ENCODE measurements at regions not wholly inside any gene's neighbourhood (a gene's known extent, or its start where the extent isn't known, plus 50 kb on each side); places are given as distances from the start of the nearest gene placed in this dataset.

GRCh38 chr17:63382136-63382535, 64.0 kb downstream of the CYB561 start:
- TF ChIP-seq JUN (IDR thresholded peaks at IDR 0.05; ENCODE audit: borderline replicate concordance, low read depth, low read length), result no peak
- no peak for TF ChIP-seq JUN (CRISPR knock-in tag; IDR thresholded peaks at IDR 0.05; ENCODE audit: borderline replicate concordance)
- TF ChIP-seq CBFB (CRISPR knock-in tag; IDR thresholded peaks at IDR 0.05), result no peak
- no peak for TF ChIP-seq YY1 (IDR thresholded peaks at IDR 0.05; ENCODE audit: borderline replicate concordance in 1 of 3, control insufficient read depth in 1 of 3, extremely low read depth in 1 of 3, insufficient read depth in 3 of 3, insufficient read length in 1 of 3, insufficient replicate concordance in 2 of 3, low read depth in 1 of 3, low read length in 2 of 3)
- TF ChIP-seq, protein P1, sequence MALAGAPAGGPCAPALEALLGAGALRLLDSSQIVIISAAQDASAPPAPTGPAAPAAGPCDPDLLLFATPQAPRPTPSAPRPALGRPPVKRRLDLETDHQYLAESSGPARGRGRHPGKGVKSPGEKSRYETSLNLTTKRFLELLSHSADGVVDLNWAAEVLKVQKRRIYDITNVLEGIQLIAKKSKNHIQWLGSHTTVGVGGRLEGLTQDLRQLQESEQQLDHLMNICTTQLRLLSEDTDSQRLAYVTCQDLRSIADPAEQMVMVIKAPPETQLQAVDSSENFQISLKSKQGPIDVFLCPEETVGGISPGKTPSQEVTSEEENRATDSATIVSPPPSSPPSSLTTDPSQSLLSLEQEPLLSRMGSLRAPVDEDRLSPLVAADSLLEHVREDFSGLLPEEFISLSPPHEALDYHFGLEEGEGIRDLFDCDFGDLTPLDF (CRISPR knock-in tag; IDR thresholded peaks at IDR 0.05), result no peak
- no peak for TF ChIP-seq ELK3 (CRISPR knock-in tag; IDR thresholded peaks at IDR 0.05)
